Epithelial cell of proximal tubule (primary cell): ENCODE measurements at regions not wholly inside any gene's neighbourhood (a gene's known extent, or its start where the extent isn't known, plus 50 kb on each side); places are given as distances from the start of the nearest gene placed in this dataset.

ENCODE experiments used
- DNase-seq: peaks from one replicate; pipeline ENCODE4 v3.0.0-alpha.2; 2011; ENCODE audit warnings: low read depth
- H3K4me3 ChIP-seq: 2 replicates; pipeline ENCODE4 v1.5.1; 2011; ENCODE audit warnings: low read depth, mild to moderate bottlenecking, low read length
- TF ChIP-seq, protein P1 (sequence below): conservative IDR thresholded peaks from 2 replicates; pipeline ENCODE4 v1.5.1; 2012; ENCODE audit warnings: low read depth, mild to moderate bottlenecking, low read length

DNA sequence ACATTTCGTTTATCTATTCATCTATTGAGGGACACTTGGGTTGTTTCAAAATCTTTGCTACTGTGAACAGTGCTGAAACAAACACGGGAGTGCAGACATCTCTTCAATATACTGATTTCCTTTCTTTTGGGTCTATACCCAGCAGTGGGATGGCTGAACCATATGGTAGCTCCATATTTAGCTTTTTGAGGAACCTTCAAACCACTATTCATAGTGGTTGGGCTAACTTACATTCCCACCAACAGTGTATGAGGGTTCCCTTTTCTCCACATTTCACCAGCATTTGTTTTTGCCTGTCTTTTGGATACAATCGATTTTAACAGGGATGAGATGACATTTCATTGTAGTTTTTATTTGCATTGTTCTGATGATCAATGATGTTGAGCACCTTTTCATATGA, 798.2 kb downstream of the UQCRFS1 start:
- no peak overlapping the region for H3K4me3 ChIP-seq
- DNase-seq = no peak
- TF ChIP-seq, protein P1, sequence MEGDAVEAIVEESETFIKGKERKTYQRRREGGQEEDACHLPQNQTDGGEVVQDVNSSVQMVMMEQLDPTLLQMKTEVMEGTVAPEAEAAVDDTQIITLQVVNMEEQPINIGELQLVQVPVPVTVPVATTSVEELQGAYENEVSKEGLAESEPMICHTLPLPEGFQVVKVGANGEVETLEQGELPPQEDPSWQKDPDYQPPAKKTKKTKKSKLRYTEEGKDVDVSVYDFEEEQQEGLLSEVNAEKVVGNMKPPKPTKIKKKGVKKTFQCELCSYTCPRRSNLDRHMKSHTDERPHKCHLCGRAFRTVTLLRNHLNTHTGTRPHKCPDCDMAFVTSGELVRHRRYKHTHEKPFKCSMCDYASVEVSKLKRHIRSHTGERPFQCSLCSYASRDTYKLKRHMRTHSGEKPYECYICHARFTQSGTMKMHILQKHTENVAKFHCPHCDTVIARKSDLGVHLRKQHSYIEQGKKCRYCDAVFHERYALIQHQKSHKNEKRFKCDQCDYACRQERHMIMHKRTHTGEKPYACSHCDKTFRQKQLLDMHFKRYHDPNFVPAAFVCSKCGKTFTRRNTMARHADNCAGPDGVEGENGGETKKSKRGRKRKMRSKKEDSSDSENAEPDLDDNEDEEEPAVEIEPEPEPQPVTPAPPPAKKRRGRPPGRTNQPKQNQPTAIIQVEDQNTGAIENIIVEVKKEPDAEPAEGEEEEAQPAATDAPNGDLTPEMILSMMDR = no peak

DNA sequence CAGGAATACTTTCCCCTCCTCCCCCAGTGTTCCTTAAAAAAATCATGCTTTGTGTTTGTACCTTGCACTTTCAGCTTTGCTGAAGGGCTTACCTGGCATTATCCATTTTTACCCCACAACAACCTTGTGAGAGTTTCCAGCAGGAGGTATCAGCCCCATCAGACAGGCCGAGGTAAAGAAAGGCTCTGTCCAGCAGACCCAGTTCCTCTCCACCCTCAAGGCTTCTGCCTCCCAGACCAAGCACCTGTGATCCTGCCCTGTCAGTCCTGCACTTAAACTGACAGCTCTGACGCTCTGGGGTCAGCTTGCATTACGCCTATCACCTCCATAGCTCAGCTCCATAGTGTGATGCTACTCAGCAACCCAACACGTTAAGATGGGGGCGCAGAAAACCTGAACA, 803.1 kb downstream of the UQCRFS1 start:
- TF ChIP-seq, protein P1 = no peak
- no peak for DNase-seq
- no peak overlapping the region for H3K4me3 ChIP-seq

DNA sequence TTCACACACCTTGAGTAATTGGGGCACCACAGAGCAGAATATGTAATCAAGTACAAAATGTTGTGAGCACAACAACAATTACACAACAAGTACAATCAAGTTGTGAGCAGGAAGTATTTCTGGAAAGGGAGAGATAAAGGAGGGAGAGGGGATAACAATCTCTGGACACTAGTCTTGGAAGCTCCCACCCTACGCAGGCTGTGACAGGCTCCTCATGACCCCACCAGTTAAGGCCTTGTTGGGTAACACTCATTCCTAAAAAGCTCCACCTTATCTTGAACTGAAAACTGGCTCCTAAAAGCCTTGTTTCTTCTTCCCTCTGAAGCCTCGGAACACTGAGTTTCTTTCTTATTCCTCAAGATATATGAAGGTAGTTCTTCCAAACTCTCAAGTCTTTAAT, 806.0 kb downstream of the UQCRFS1 start:
- TF ChIP-seq, protein P1 = no peak
- no peak overlapping the region for H3K4me3 ChIP-seq
- DNase-seq = no peak

DNA sequence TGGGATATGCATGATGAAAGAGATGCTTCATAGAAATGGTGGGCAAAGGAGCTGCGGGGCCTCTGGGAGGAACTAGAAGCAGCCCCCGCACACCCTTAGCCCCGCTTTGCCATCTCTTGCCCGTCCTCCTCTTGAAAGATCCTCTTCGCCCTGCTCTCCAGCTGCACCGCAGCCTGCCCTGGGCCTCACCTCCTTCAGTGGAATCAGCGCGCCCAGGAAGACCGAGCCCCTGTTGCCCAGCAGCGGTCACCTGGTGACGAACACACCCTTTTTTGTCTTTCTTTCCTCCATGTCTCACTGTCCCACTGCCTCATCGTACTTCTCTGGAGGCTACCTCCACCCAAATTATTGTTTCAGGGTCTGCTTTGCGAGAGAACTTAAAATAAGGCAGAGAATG, 807.6 kb downstream of the UQCRFS1 start:
- peak overlapping the region; percentile 2 for H3K4me3 ChIP-seq
- DNase-seq = no peak
- TF ChIP-seq, protein P1 = no peak

DNA sequence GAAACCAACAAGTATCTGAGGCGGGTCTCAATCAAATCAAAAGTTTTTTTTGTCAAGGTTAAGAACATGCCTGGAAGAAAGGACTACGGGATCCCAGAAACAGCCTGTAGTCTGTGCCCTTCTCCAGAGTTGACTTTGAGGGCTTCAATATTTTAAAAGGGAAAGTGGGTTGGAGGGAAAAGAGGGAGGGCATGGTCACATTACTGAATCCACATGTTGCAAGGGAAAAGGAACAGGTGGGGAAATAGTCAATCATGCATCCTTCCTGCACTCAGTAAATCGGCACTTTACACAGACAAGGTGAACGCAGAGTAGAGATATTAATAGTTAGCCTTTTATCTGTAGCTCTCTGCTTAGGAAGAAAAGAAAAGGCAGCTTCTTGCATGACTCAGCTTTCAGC, 808.5 kb downstream of the UQCRFS1 start:
- DNase-seq = no peak
- TF ChIP-seq, protein P1 = no peak
- no peak overlapping the region for H3K4me3 ChIP-seq

DNA sequence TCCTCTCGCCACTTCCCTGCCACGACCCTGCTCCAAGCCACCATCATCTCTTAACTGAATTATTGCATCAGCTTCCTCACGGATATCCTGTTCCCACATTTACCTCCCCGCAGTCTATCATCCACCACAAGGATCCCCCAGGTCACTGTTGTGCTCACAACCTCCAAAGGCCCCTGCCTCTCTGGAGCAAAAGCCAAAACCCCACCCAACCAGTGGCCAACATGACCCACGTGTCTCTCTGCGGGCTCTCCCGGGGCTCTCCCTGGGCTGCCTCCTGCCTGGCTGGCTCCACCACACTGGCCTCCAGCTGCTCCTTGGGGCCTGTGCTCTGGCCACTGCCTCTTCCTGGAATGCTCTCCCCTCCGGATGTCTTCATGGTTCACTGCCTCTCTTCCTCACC, 809.3 kb downstream of the UQCRFS1 start:
- DNase-seq = no peak
- TF ChIP-seq, protein P1 = no peak
- no peak overlapping the region for H3K4me3 ChIP-seq

DNA sequence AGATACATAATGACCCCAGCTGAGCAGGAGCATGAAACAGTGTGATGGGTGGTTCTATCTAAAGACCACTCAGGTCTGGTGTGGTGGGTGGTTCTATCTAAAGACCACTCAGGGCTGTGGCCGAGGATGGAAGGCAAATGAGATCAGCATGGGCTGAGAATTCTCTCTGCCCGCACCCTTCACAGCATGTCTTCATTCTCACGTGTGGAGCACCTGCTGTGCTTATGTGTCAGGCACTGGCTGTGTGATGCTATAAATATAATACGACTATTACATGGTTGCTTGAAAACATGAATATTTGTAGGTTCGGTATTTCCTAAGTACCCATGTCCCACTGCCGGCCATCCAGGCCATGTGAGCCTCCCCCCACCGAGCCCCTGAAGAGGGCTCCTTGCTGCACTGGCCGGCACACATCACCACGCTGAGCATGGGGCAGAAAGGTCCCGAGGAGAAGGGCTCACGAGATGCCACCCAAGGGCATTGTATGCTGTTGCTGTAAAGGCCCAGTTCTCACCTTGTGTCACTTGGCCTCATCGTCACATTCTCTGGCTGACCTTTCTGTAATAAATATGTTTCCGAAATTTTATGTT, 810.2 kb downstream of the UQCRFS1 start:
- TF ChIP-seq, protein P1 = no peak
- no peak for DNase-seq

More for the DNA sequence above, 810.2 kb downstream of the UQCRFS1 start:
- H3K4me3 ChIP-seq = no peak overlapping the region
